ENCODE measurements at regions not wholly inside any gene's neighbourhood (a gene's known extent, or its start where the extent isn't known, plus 50 kb on each side); places are given as distances from the start of the nearest gene placed in this dataset.

DNA sequence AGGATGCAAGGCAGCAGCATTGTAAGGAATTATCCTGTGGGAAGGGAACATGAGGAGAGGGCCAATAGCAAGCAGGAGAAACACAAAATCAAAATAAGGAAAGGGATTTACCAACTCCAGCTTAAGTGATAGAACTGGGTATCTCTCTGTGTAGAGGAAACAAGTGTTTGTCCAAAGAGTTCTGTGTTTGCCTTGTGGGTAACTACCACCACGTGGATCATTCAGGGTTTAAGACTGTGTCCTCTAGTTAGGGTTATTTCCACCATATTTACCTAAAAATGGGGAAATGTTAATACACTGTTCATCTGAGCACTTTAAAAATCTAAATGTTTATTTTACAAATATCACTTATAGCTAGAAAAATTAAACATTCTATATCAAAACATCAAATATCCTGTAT lies 283.3 kb downstream of the EIPR1 start:
- Histone ChIP-seq H3K4me2 (ENCODE audit: low read length) (no peak overlapping the region), H4K20me1 (ENCODE audit: insufficient read depth) (no peaks in the 10 kb centered on the region), H3K4me1 (ENCODE audit: control insufficient read depth in 1 of 2, insufficient read depth in 2 of 2, low read length in 2 of 2) (no peaks in the 10 kb centered on the region), H3K9me3 (ENCODE audit: control insufficient read depth in 1 of 2, insufficient read depth in 1 of 2, low read depth in 1 of 2, low read length in 2 of 2) (no peaks in the 10 kb centered on the region), H3K4me3 (replicated peaks in 1 of 2; ENCODE audit: low read depth in 1 of 2, low read length in 2 of 2) (no peak overlapping the region), H3K27me3 (ENCODE audit: insufficient read depth, low read length) (peaks cover 22% of the 10 kb centered on the region), H3K27ac (ENCODE audit: low read depth, low read length) (no peak overlapping the region), H3K36me3 (ENCODE audit: control insufficient read depth in 1 of 2, insufficient read depth in 2 of 2, low read length in 2 of 2) (no peaks in the 10 kb centered on the region), H2AFZ (ENCODE audit: low read depth, low read length, poor library complexity, severe bottlenecking) (no peak overlapping the region), H3K79me2 (ENCODE audit: insufficient read depth, low read length) (no peaks in the 10 kb centered on the region), H3K9me2 (ENCODE audit: insufficient read depth) (no peaks in the 10 kb centered on the region), H3K9ac (ENCODE audit: low read length) (no peak overlapping the region)
- BruUV-seq (replicated peaks) = no TSS peak
- ATAC-seq (no peak), DNase-seq (ENCODE audit: low read depth, low spot score) (no peak)
- TF ChIP-seq, protein P1, sequence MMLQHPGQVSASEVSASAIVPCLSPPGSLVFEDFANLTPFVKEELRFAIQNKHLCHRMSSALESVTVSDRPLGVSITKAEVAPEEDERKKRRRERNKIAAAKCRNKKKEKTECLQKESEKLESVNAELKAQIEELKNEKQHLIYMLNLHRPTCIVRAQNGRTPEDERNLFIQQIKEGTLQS (IDR thresholded peaks at IDR 0.05) = no peak
- TF ChIP-seq CEBPB (IDR thresholded peaks at IDR 0.05; ENCODE audit: low read depth) = no peak
- TF ChIP-seq ELF1 (IDR thresholded peaks at IDR 0.05; ENCODE audit: borderline replicate concordance, low read depth) = no peak
- TF ChIP-seq POLR2AphosphoS5 (IDR thresholded peaks at IDR 0.05; ENCODE audit: low read depth, low read length) = no peak
- TF ChIP-seq ZNF274 (IDR thresholded peaks at IDR 0.05; ENCODE audit: low read depth, low read length) = no peak
- no peak for TF ChIP-seq SRF (IDR thresholded peaks at IDR 0.05; ENCODE audit: low read depth)
- no peak for TF ChIP-seq EZH2phosphoT487 (IDR thresholded peaks at IDR 0.05; ENCODE audit: borderline replicate concordance)
- no peak for TF ChIP-seq FOSL1 (IDR thresholded peaks at IDR 0.05; ENCODE audit: low read depth)
- no peak for TF ChIP-seq SIN3A (IDR thresholded peaks at IDR 0.05; ENCODE audit: low read depth)
- no peak for TF ChIP-seq ZFX (IDR thresholded peaks at IDR 0.05)
- no peak for TF ChIP-seq SP1 (IDR thresholded peaks at IDR 0.05; ENCODE audit: low read depth)
- TF ChIP-seq EZH2 (IDR thresholded peaks at IDR 0.05) = no peak
- no peak for TF ChIP-seq JUND (IDR thresholded peaks at IDR 0.05)
- TF ChIP-seq EGR1 (IDR thresholded peaks at IDR 0.05; ENCODE audit: low read depth) = no peak
- TF ChIP-seq, protein P2, sequence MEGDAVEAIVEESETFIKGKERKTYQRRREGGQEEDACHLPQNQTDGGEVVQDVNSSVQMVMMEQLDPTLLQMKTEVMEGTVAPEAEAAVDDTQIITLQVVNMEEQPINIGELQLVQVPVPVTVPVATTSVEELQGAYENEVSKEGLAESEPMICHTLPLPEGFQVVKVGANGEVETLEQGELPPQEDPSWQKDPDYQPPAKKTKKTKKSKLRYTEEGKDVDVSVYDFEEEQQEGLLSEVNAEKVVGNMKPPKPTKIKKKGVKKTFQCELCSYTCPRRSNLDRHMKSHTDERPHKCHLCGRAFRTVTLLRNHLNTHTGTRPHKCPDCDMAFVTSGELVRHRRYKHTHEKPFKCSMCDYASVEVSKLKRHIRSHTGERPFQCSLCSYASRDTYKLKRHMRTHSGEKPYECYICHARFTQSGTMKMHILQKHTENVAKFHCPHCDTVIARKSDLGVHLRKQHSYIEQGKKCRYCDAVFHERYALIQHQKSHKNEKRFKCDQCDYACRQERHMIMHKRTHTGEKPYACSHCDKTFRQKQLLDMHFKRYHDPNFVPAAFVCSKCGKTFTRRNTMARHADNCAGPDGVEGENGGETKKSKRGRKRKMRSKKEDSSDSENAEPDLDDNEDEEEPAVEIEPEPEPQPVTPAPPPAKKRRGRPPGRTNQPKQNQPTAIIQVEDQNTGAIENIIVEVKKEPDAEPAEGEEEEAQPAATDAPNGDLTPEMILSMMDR (IDR thresholded peaks at IDR 0.05 in 2 of 3, conservative IDR thresholded peaks at IDR 0.05 in 1 of 3; ENCODE audit: borderline replicate concordance in 1 of 3, insufficient read depth in 1 of 3, low read depth in 2 of 3, low read length in 2 of 3) = no peak
- TF ChIP-seq, protein P3, sequence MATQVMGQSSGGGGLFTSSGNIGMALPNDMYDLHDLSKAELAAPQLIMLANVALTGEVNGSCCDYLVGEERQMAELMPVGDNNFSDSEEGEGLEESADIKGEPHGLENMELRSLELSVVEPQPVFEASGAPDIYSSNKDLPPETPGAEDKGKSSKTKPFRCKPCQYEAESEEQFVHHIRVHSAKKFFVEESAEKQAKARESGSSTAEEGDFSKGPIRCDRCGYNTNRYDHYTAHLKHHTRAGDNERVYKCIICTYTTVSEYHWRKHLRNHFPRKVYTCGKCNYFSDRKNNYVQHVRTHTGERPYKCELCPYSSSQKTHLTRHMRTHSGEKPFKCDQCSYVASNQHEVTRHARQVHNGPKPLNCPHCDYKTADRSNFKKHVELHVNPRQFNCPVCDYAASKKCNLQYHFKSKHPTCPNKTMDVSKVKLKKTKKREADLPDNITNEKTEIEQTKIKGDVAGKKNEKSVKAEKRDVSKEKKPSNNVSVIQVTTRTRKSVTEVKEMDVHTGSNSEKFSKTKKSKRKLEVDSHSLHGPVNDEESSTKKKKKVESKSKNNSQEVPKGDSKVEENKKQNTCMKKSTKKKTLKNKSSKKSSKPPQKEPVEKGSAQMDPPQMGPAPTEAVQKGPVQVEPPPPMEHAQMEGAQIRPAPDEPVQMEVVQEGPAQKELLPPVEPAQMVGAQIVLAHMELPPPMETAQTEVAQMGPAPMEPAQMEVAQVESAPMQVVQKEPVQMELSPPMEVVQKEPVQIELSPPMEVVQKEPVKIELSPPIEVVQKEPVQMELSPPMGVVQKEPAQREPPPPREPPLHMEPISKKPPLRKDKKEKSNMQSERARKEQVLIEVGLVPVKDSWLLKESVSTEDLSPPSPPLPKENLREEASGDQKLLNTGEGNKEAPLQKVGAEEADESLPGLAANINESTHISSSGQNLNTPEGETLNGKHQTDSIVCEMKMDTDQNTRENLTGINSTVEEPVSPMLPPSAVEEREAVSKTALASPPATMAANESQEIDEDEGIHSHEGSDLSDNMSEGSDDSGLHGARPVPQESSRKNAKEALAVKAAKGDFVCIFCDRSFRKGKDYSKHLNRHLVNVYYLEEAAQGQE (IDR thresholded peaks at IDR 0.05; ENCODE audit: low read depth) = no peak
- no peak for TF ChIP-seq YY1 (IDR thresholded peaks at IDR 0.05; ENCODE audit: extremely low read depth, insufficient replicate concordance, low read depth, low read length)
- TF ChIP-seq CBX3 (IDR thresholded peaks at IDR 0.05; ENCODE audit: low read depth) = no peak
- ChIA-PET POLR2A (no interaction called here), CTCF (no interaction called here), RAD21 (ENCODE audit: low non-redundant PET in 1 of 2, low total read pairs in 2 of 2, uncharacterized antibody in 2 of 2, unreplicated experiment in 2 of 2) (no interaction called here)
- intact Hi-C loops (cut with micrococcal nuclease) = no loop called here

Data from HCT116 (cell line).